Tibial nerve (tissue), 4 donors: ENCODE measurements at regions not wholly inside any gene's neighbourhood (a gene's known extent, or its start where the extent isn't known, plus 50 kb on each side); places are given as distances from the start of the nearest gene placed in this dataset.

Experiments
- EP300 ChIP-seq, 2 donors: sonication (generic); formaldehyde crosslinking; IDR thresholded peaks; one replicate each; pipeline ENCODE4 v1.6.1; 2017; ENCODE audit warnings: antibody characterized with exemption in 2 of 2, mild to moderate bottlenecking in 1 of 2
- POLR2A ChIP-seq, 2 donors: fragments of 450-650 bp; IDR thresholded peaks; one replicate each; pipeline ENCODE4 v1.6.1; 2017; ENCODE audit warnings: antibody characterized with exemption in 2 of 2, mild to moderate bottlenecking in 2 of 2, moderate library complexity in 2 of 2
- TF ChIP-seq, protein P1 (sequence below), 5 experiments: fragments of 200-600 bp in 3 of 5; fragments of 450-650 bp in 2 of 5; sonication (generic) in 3 of 5; IDR thresholded peaks; one replicate each; pipeline ENCODE4 v1.5.1; 2016 to 2019; ENCODE audit warnings: antibody characterized with exemption in 5 of 5, mild to moderate bottlenecking in 3 of 5, moderate library complexity in 2 of 5

DNA sequence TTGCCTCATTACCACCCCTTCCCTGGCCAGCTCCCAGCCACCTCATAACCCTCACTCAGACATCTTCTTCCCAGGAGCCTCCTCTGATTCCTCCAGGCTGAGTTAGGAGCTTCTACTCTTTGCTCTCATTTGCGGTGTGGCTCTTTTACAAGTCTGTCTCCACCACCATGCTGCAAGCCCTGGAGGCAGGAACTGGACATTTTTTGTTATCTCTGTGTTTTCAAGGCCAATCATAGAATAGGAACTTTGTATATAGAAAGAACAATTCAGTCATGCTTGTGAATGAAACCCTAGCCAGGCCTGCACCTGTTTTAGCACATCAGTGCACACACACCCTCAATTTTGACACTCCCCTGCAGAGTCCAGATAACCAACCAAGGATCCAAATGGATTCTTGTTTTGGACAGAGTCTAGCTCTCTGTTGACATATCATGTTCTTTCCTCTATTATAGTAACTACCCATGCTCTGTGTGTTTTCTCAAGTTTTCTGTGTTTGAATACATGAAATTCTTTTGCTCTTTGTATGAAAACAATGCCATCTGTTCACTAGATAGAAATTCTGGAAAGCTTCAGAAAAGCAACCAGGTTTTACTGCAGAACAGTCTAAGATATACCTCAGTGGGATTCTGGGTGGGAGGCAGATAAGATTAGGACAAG is 60.9 kb upstream of the ZNF648 start:
- TF ChIP-seq, protein P1, sequence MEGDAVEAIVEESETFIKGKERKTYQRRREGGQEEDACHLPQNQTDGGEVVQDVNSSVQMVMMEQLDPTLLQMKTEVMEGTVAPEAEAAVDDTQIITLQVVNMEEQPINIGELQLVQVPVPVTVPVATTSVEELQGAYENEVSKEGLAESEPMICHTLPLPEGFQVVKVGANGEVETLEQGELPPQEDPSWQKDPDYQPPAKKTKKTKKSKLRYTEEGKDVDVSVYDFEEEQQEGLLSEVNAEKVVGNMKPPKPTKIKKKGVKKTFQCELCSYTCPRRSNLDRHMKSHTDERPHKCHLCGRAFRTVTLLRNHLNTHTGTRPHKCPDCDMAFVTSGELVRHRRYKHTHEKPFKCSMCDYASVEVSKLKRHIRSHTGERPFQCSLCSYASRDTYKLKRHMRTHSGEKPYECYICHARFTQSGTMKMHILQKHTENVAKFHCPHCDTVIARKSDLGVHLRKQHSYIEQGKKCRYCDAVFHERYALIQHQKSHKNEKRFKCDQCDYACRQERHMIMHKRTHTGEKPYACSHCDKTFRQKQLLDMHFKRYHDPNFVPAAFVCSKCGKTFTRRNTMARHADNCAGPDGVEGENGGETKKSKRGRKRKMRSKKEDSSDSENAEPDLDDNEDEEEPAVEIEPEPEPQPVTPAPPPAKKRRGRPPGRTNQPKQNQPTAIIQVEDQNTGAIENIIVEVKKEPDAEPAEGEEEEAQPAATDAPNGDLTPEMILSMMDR (IDR thresholded peaks at IDR 0.05) = no peak
- no peak for TF ChIP-seq POLR2A (IDR thresholded peaks at IDR 0.05)
- TF ChIP-seq EP300 (IDR thresholded peaks at IDR 0.05) = no peak
